C4-2B (cell line): ENCODE measurements at regions not wholly inside any gene's neighbourhood (a gene's known extent, or its start where the extent isn't known, plus 50 kb on each side); places are given as distances from the start of the nearest gene placed in this dataset.

Experiments
- ZFX ChIP-seq: fragments of 450-650 bp; IDR thresholded peaks from 2 replicates; pipeline ENCODE4 v1.6.1; 2017
- TF ChIP-seq, protein P1 (sequence below): fragments of 450-650 bp; conservative IDR thresholded peaks from 2 replicates; pipeline ENCODE4 v1.5.1; 2017; ENCODE audit warnings: mild to moderate bottlenecking

DNA sequence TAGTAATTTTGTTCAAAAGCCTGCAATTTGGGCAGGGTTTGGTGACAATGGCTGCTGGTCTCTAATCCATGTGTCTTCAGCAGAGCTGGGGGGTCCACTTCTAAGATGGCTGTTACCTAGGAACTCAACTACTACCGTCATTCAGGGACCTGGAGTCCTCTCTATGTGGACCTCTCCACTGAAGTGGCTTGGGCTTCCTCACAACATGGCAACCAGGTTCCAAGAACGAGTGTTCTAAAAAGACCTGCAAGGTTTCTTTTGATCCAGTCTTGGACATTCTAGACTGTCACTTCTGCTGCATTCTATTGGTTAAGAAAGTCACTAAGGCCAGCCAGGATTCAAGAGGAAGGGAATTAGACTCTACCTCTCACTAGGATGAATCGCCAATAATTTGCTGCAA is 387.0 kb downstream of the NXPE2 start:
- TF ChIP-seq, protein P1, sequence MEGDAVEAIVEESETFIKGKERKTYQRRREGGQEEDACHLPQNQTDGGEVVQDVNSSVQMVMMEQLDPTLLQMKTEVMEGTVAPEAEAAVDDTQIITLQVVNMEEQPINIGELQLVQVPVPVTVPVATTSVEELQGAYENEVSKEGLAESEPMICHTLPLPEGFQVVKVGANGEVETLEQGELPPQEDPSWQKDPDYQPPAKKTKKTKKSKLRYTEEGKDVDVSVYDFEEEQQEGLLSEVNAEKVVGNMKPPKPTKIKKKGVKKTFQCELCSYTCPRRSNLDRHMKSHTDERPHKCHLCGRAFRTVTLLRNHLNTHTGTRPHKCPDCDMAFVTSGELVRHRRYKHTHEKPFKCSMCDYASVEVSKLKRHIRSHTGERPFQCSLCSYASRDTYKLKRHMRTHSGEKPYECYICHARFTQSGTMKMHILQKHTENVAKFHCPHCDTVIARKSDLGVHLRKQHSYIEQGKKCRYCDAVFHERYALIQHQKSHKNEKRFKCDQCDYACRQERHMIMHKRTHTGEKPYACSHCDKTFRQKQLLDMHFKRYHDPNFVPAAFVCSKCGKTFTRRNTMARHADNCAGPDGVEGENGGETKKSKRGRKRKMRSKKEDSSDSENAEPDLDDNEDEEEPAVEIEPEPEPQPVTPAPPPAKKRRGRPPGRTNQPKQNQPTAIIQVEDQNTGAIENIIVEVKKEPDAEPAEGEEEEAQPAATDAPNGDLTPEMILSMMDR, result no peak
- no peak for TF ChIP-seq ZFX
